Uterus (tissue), 3 donors: ENCODE measurements at regions not wholly inside any gene's neighbourhood (a gene's known extent, or its start where the extent isn't known, plus 50 kb on each side); places are given as distances from the start of the nearest gene placed in this dataset.

ENCODE experiments used
- DNase-seq, 2 donors: peaks; one replicate each; pipeline ENCODE4 v3.0.0-alpha.2; 2019 to 2020
- H3K27ac ChIP-seq, 2 donors: fragments of 200-600 bp; sonication (generic); 1 replicate in 1 of 2; 2 replicates in 1 of 2; pipeline ENCODE4 v1.5.1; 2016 to 2018
- H3K27me3 ChIP-seq, 2 donors: fragments of 200-600 bp; sonication (generic); one replicate each; pipeline ENCODE4 v1.5.1; 2018 to 2019; ENCODE audit warnings: control low read depth in 1 of 2
- H3K36me3 ChIP-seq, 2 donors: fragments of 200-600 bp; sonication (generic); one replicate each; pipeline ENCODE4 v1.5.1; 2019; ENCODE audit warnings: control low read depth in 1 of 2
- H3K4me1 ChIP-seq, 2 donors: fragments of 200-600 bp; sonication (generic); one replicate each; pipeline ENCODE4 v1.5.1; 2018 to 2019; ENCODE audit warnings: control low read depth in 1 of 2
- H3K4me3 ChIP-seq, 2 donors: fragments of 200-600 bp; sonication (generic); 1 replicate in 1 of 2; 2 replicates in 1 of 2; pipeline ENCODE4 v1.5.1; 2018 to 2019; ENCODE audit warnings: mild to moderate bottlenecking in 1 of 2
- H3K9me3 ChIP-seq, 2 donors: fragments of 200-600 bp; sonication (generic); one replicate each; pipeline ENCODE4 v1.5.1; 2019; ENCODE audit warnings: control low read depth in 1 of 2
- POLR2A ChIP-seq, 2 donors: fragments of 450-650 bp; IDR thresholded peaks; one replicate each; pipeline ENCODE4 v1.6.1; 2016; ENCODE audit warnings: antibody characterized with exemption in 2 of 2, mild to moderate bottlenecking in 1 of 2, moderate library complexity in 1 of 2
- intact Hi-C: fragments of 100-400 bp; cut with DNase I; formaldehyde crosslinking; loops from one replicate; pipeline ENCODE4 v1.15.1; 2023; ENCODE audit warnings: low total_unique reads
- TF ChIP-seq, protein P1 (sequence below), 4 experiments: fragments of 200-600 bp in 2 of 4; fragments of 450-650 bp in 2 of 4; sonication (generic) in 2 of 4; IDR thresholded peaks; one replicate each; pipeline ENCODE4 v1.5.1; 2016 to 2019; ENCODE audit warnings: antibody characterized with exemption in 4 of 4, mild to moderate bottlenecking in 2 of 4, moderate library complexity in 1 of 4
- donor health status: DM: yes; HTN: yes; CAD: no.

DNA sequence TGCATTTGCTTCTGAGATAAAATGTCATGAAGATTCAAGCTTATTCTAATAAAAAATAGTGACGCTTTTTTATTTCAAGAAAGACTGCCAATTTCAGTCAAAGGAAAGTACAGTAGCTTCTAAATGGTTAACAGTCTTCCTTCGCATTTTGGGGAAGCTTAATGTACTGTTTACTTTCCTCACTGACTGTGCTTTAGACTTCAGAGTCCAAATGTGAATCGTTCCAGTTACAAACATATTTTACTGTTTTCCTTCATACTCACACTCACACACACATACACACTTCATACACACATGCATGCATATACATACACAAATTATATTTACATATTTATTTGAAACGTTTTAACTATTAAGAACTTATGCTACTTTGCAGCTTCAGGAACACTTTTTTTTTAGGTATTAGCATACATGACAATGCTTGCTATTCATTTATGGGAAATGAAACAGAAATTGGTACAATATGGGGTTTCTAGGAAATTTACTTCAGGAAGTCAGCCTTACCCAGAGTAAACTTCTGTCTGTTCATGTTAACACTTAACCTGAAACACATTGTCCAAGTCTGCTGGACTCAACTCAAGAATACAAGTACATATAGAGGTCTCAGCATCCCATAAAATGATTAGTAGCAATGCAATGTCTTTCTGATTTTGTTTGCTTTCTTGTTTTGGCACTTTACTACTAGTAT lies 145.4 kb downstream of the RPS12 start:
- Histone ChIP-seq H3K36me3 (no peaks in the 10 kb centered on the region), H3K27ac (no peak overlapping the region), H3K4me1 (no peaks in the 10 kb centered on the region), H3K27me3 (no peaks in the 10 kb centered on the region), H3K9me3 (no peaks in the 10 kb centered on the region), H3K4me3 (no peak overlapping the region)
- DNase-seq: no peak
- TF ChIP-seq, protein P1, sequence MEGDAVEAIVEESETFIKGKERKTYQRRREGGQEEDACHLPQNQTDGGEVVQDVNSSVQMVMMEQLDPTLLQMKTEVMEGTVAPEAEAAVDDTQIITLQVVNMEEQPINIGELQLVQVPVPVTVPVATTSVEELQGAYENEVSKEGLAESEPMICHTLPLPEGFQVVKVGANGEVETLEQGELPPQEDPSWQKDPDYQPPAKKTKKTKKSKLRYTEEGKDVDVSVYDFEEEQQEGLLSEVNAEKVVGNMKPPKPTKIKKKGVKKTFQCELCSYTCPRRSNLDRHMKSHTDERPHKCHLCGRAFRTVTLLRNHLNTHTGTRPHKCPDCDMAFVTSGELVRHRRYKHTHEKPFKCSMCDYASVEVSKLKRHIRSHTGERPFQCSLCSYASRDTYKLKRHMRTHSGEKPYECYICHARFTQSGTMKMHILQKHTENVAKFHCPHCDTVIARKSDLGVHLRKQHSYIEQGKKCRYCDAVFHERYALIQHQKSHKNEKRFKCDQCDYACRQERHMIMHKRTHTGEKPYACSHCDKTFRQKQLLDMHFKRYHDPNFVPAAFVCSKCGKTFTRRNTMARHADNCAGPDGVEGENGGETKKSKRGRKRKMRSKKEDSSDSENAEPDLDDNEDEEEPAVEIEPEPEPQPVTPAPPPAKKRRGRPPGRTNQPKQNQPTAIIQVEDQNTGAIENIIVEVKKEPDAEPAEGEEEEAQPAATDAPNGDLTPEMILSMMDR (IDR thresholded peaks at IDR 0.05): no peak
- no peak for TF ChIP-seq POLR2A (IDR thresholded peaks at IDR 0.05)
- intact Hi-C loops: no loop called here

DNA sequence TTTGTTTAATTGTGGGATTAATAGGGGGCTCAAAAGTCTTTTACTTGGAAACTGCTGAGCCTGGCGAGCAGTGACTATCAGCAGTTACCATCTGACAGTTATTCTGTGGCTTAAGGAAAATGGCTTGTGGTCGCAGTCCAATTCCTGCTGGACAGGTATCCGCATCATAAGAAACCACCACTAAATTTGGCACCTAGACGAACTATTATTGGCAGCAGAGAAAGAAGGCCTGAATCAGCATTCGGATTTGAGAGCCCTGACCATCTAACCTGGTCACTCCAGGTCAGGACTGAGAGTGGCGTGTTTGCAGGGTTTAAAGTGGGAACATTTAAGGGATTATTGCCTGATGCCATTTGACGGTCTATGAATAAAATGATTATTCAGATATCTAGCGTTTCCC lies 146.4 kb downstream of the RPS12 start:
- intact Hi-C loops: no loop called here
- Histone ChIP-seq H3K27me3 (no peaks in the 10 kb centered on the region), H3K4me1 (no peaks in the 10 kb centered on the region), H3K36me3 (no peaks in the 10 kb centered on the region), H3K27ac (no peak overlapping the region), H3K4me3 (no peak overlapping the region), H3K9me3 (no peaks in the 10 kb centered on the region)
- no peak for DNase-seq
- TF ChIP-seq, protein P1 (IDR thresholded peaks at IDR 0.05): no peak
- TF ChIP-seq POLR2A (IDR thresholded peaks at IDR 0.05): no peak

DNA sequence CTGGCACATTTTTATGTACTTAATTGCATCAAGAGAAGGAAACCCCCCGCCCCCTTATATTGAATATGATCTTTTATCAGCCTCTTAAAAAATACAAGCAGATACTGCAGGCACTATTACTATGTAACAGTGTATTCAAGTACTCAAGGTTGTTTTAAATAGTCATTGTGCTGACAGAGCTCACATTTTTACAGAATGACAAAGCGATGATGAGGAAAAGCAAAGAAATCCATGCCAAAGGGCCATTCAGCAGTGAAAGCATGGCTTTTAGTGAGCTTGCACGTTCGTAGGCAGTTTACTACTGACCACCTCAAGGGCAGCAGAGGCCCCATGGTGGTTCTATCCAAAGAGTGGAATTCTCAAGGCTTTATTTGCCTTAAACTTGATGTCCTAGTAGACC lies 146.8 kb downstream of the RPS12 start:
- no peaks in the 10 kb centered on the region for H3K36me3 ChIP-seq
- H3K4me1 ChIP-seq: no peaks in the 10 kb centered on the region
- intact Hi-C loops: no loop called here
- no peak overlapping the region for H3K27ac ChIP-seq
- DNase-seq: no peak
- H3K4me3 ChIP-seq: no peak overlapping the region
- no peaks in the 10 kb centered on the region for H3K27me3 ChIP-seq
- no peak for TF ChIP-seq POLR2A (IDR thresholded peaks at IDR 0.05)
- TF ChIP-seq, protein P1 (IDR thresholded peaks at IDR 0.05): no peak
- no peaks in the 10 kb centered on the region for H3K9me3 ChIP-seq

DNA sequence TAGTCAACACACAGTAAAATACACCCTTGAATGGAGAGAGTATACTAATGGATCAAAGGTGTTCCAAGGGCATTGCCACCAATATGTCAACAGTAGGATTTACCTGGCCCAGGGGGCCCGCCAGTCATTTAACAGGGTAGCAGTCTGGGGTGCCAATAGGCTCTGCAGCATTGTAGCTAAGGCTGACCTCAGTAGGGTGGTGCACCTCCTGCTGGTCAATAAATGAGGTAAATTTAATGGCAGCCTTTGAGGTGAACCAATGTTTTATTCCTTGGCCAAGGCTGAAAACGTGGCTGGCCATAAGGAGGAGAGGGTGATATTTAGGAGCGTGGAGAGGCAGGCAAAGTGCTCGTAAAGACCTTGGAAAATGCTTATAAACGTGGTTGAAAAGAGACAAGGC lies 147.2 kb downstream of the RPS12 start:
- intact Hi-C loops: no loop called here
- no peak for DNase-seq
- H3K27me3 ChIP-seq: no peaks in the 10 kb centered on the region
- H3K9me3 ChIP-seq: no peaks in the 10 kb centered on the region
- no peaks in the 10 kb centered on the region for H3K4me1 ChIP-seq
- no peak overlapping the region for H3K27ac ChIP-seq
- H3K4me3 ChIP-seq: no peak overlapping the region
- TF ChIP-seq, protein P1 (IDR thresholded peaks at IDR 0.05): no peak
- no peak for TF ChIP-seq POLR2A (IDR thresholded peaks at IDR 0.05)
- H3K36me3 ChIP-seq: no peaks in the 10 kb centered on the region

DNA sequence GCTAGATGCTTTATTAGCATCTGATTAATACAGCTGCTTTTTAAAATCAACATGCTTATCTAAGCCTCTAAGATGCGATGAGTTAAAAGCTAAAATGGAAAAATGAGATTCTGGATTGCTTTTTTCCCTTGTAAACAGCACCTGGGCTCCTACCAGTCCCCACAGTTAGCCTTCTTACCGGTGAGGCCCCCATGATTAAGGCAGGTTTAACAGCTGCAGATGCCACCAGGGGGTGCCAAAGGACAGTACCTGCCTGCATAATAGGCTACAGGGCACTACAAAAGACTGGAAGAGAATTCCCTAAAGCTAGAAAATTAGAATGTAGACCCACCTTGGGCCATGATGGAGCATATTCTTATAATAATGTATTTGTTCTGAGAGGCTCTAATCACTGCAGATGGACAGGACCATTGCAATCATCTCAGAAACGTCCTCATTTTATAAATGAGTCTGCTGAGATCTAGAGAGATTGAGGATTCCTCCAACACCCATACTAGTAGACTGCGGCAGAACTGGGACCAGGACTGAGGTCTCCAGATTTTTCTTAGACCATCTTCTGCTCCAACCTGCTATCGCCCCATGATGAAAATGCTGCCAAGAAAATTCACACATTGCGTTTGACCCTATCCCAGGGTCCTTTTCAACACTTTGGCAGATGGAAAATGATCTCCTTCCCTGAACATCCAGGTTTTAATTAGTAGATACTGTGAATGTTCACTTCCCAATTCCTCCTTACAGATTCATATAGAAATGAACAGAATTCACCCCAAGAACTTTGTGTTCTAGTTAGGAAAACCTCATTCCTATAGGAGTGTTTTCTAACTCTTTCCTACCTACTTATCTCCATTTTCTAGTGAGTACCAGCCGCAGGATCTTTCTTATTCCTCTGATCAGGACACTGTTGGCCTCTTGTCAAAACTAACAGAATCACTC lies 148.8 kb downstream of the RPS12 start:
- intact Hi-C loops: no loop called here
- H3K4me1 ChIP-seq: no peaks in the 10 kb centered on the region
- peak; percentile 35 to 36 for DNase-seq
- H3K4me3 ChIP-seq: no peak overlapping the region
- H3K9me3 ChIP-seq: no peaks in the 10 kb centered on the region
- no peaks in the 10 kb centered on the region for H3K36me3 ChIP-seq
- TF ChIP-seq, protein P1 (IDR thresholded peaks at IDR 0.05): peak; percentile 43 to 69 (median 46)
- no peak for TF ChIP-seq POLR2A (IDR thresholded peaks at IDR 0.05)
- no peaks in the 10 kb centered on the region for H3K27me3 ChIP-seq
- no peak overlapping the region for H3K27ac ChIP-seq
